Stomach (tissue), 4 donors: ENCODE measurements at regions not wholly inside any gene's neighbourhood (a gene's known extent, or its start where the extent isn't known, plus 50 kb on each side); places are given as distances from the start of the nearest gene placed in this dataset.
A peak's percentile ranks its signal among the peaks of the same experiment; 100 is the strongest.

Source experiments
- CTCF ChIP-seq, 7 experiments: fragments of 450-650 bp in 4 of 7; fragments of 200-600 bp in 3 of 7; sonication (generic) in 3 of 7; IDR thresholded peaks; one replicate each; pipeline ENCODE4 v1.5.1; 2016 to 2019; ENCODE audit warnings: antibody characterized with exemption in 7 of 7, control low read depth in 2 of 7, mild to moderate bottlenecking in 1 of 7
- EP300 ChIP-seq: sonication (generic); formaldehyde crosslinking; IDR thresholded peaks from one replicate; pipeline ENCODE4 v1.6.1; 2017; ENCODE audit warnings: antibody characterized with exemption
- POLR2AphosphoS5 ChIP-seq, 3 donors: sonication (generic); formaldehyde crosslinking; IDR thresholded peaks; one replicate each; pipeline ENCODE4 v1.6.1; 2016; ENCODE audit warnings: antibody characterized with exemption in 3 of 3

GRCh38 chr10:4677296-4678021 lies 148.5 kb upstream of the AKR1E2 start:
- TF ChIP-seq EP300 (no peak), CTCF (IDR thresholded peaks at IDR 0.05) (no peak), POLR2AphosphoS5 (IDR thresholded peaks at IDR 0.05) (peak; percentile 37 to 82 (median 82))
